Psoas muscle (tissue), 7 donors: ENCODE measurements at regions not wholly inside any gene's neighbourhood (a gene's known extent, or its start where the extent isn't known, plus 50 kb on each side); places are given as distances from the start of the nearest gene placed in this dataset.

Experiments
- ATAC-seq, 4 donors: fragments of 200-7000 bp; cut with Tn5 transposase; one replicate each; pipeline ENCODE4 v1.9.1; 2020; ENCODE audit warnings: moderate library complexity in 3 of 4, mild to moderate bottlenecking in 2 of 4
- DNase-seq, 2 donors: peaks; one replicate each; pipeline ENCODE4 v3.0.0-alpha.2; 2020
- H3K27ac ChIP-seq: fragments of 200-600 bp; one replicate; pipeline ENCODE4 v1.8.0; 2022
- H3K27me3 ChIP-seq, 3 donors: fragments of 200-600 bp in 1 of 3; one replicate each; pipeline versions ENCODE4 v1.6.1 to v1.8.0; 2013 to 2022; ENCODE audit warnings: low read length in 2 of 3, mild to moderate bottlenecking in 2 of 3, moderate library complexity in 1 of 3; ENCODE audit not compliant: insufficient read depth in 3 of 3
- H3K36me3 ChIP-seq, 2 donors: fragments of 200-600 bp in 1 of 2; one replicate each; pipeline versions ENCODE4 v1.6.1 to v1.8.0; 2013 to 2022; ENCODE audit warnings: low read depth in 1 of 2, mild to moderate bottlenecking in 1 of 2, moderate library complexity in 1 of 2; ENCODE audit not compliant: insufficient read depth in 1 of 2
- H3K4me1 ChIP-seq: fragments of 200-600 bp; one replicate; pipeline ENCODE4 v1.8.0; 2022
- H3K4me3 ChIP-seq: fragments of 200-600 bp; one replicate; pipeline ENCODE4 v1.8.0; 2022; ENCODE audit warnings: mild to moderate bottlenecking
- H3K9me3 ChIP-seq: fragments of 200-600 bp; one replicate; pipeline ENCODE4 v1.8.0; 2022
- CTCF ChIP-seq: fragments of 200-600 bp; IDR thresholded peaks from one replicate; pipeline ENCODE4 v1.8.0; 2022; ENCODE audit warnings: antibody characterized with exemption
- WGBS, 3 donors: extraction: QIAGEN DNeasy Blood & Tissue Kit; methylation state at CpG; one replicate each; pipeline versions ENCODE4 v1.1.6 to v1.1.7; 2013; 5-methylcytosine and 5-hydroxymethylcytosine counted together
- intact Hi-C, 2 donors: fragments of 100-400 bp; cut with DNase I; formaldehyde crosslinking; loops; one replicate each; pipeline versions ENCODE4 v1.11.0 to v1.14.2; 2022
- donor health status: healthy with polysubstance abuse.
- donor health status: DM: no; HTN: no; CAD: no; lungs with moderate emphysema.
- donor health status: Bipolar disorder and iron deficiency.
- donor health status: healthy.
- donor health status: DM: yes; HTN: yes; CAD: no.
- donor health status: DM: no; HTN: no; CAD: no.
- donor health status: DM: yes; HTN: yes; CAD: no.

- ATAC-seq (no peak), DNase-seq (peak; percentile 34 to 49)
- TF ChIP-seq CTCF: no peak
- H3K4me1 ChIP-seq: no peaks in the 10 kb centered on the region
- no peak overlapping the region for H3K27ac ChIP-seq
- 5 to 9% (median 7%) methylated on average over 12 of the region's 12 CpGs for WGBS, 3 donors
- no peak overlapping the region for H3K4me3 ChIP-seq
- H3K27me3 ChIP-seq: no peaks in the 10 kb centered on the region
- intact Hi-C loops: no loop called here
- no peaks in the 10 kb centered on the region for H3K9me3 ChIP-seq
- no peaks in the 10 kb centered on the region for H3K36me3 ChIP-seq
These were observed 396.7 kb upstream of the OR4E1 start for GRCh38 chr14:22070119-22070982.

- no peaks in the 10 kb centered on the region for H3K9me3 ChIP-seq
- DNase-seq: no peak
- H3K4me3 ChIP-seq: no peak overlapping the region
- H3K36me3 ChIP-seq: no peaks in the 10 kb centered on the region
- H3K4me1 ChIP-seq: no peaks in the 10 kb centered on the region
- 73 to 87% (median 80%) methylated on average over 1 of the region's 1 CpG for WGBS, 3 donors
- no peaks in the 10 kb centered on the region for H3K27me3 ChIP-seq
- ATAC-seq: no peak
- intact Hi-C loops: no loop called here
- no peak for TF ChIP-seq CTCF
- H3K27ac ChIP-seq: no peak overlapping the region
These were observed 391.7 kb upstream of the OR4E1 start for GRCh38 chr14:22065347-22065746.

GRCh38 chr14:22059201-22059600 is 385.6 kb upstream of the OR4E1 start:
- DNase-seq (no peak), ATAC-seq (no peak)
- intact Hi-C loops: no loop called here
- Histone ChIP-seq H3K9me3 (no peaks in the 10 kb centered on the region), H3K27ac (no peak overlapping the region), H3K4me1 (no peaks in the 10 kb centered on the region), H3K27me3 (no peaks in the 10 kb centered on the region), H3K36me3 (no peaks in the 10 kb centered on the region), H3K4me3 (no peak overlapping the region)
- WGBS, 3 donors: 83 to 85% (median 83%) methylated on average over 4 of the region's 4 CpGs
- no peak for TF ChIP-seq CTCF

- no peak for ATAC-seq
- WGBS, 3 donors: 67 to 75% (median 70%) methylated on average over 3 of the region's 3 CpGs
These were observed 379.2 kb upstream of the OR4E1 start for GRCh38 chr14:22052795-22053194.

More at GRCh38 chr14:22052795-22053194, 379.2 kb upstream of the OR4E1 start:
- H3K4me1 ChIP-seq: no peaks in the 10 kb centered on the region
- no peak for TF ChIP-seq CTCF
- H3K27ac ChIP-seq: no peak overlapping the region
- no peaks in the 10 kb centered on the region for H3K36me3 ChIP-seq
- no peaks in the 10 kb centered on the region for H3K27me3 ChIP-seq
- DNase-seq: no peak
- H3K4me3 ChIP-seq: no peak overlapping the region
- no peaks in the 10 kb centered on the region for H3K9me3 ChIP-seq
- intact Hi-C loops: no loop called here
